Coronary artery (tissue), 2 donors: ENCODE measurements at regions not wholly inside any gene's neighbourhood (a gene's known extent, or its start where the extent isn't known, plus 50 kb on each side); places are given as distances from the start of the nearest gene placed in this dataset.
"Not testable (repeated sequence)": the region's sequence is repeated elsewhere in the genome, so short reads cannot be mapped to it uniquely, and the experiment has no call there.

Experiments used
- DNase-seq: peaks from one replicate; pipeline ENCODE4 v3.0.0-alpha.2; 2017; ENCODE audit warnings: low spot score
- H3K27ac ChIP-seq, 2 donors: fragments of 200-600 bp; sonication (generic); one replicate each; pipeline ENCODE4 v1.5.1; 2016 to 2019
- H3K4me3 ChIP-seq: fragments of 200-600 bp; sonication (generic); 2 replicates; pipeline ENCODE4 v1.5.1; 2016; ENCODE audit warnings: mild to moderate bottlenecking, moderate library complexity
- CTCF ChIP-seq: fragments of 200-600 bp; sonication (generic); IDR thresholded peaks from one replicate; pipeline ENCODE4 v1.5.1; 2019; ENCODE audit warnings: antibody characterized with exemption

GRCh38 chr4:187668526-187669082 lies 327.0 kb upstream of the ZFP42 start:
- Histone ChIP-seq H3K4me3 (no peak overlapping the region), H3K27ac (no peak overlapping the region)
- no peak for DNase-seq
- TF ChIP-seq CTCF: no peak

- not testable (repeated sequence) for H3K27ac ChIP-seq, DNase-seq, H3K4me3 ChIP-seq
Observed at GRCh38 chr4:187671521-187671920, 324.1 kb upstream of the ZFP42 start.

- not testable (repeated sequence) for H3K4me3 ChIP-seq, H3K27ac ChIP-seq, DNase-seq
Observed at GRCh38 chr4:187671958-187672357, 323.6 kb upstream of the ZFP42 start.

- not testable (repeated sequence) for DNase-seq, H3K27ac ChIP-seq, H3K4me3 ChIP-seq
Observed at GRCh38 chr4:187672526-187672925, 323.0 kb upstream of the ZFP42 start.

- H3K27ac ChIP-seq: no peak overlapping the region
- no peak for TF ChIP-seq CTCF
- H3K4me3 ChIP-seq: no peak overlapping the region
- no peak for DNase-seq
Observed at GRCh38 chr4:187679450-187679849, 316.1 kb upstream of the ZFP42 start.

GRCh38 chr4:187685247-187685646 lies 310.3 kb upstream of the ZFP42 start:
- no peak for DNase-seq
- no peak for TF ChIP-seq CTCF
- no peak overlapping the region for H3K4me3 ChIP-seq
- H3K27ac ChIP-seq: no peak overlapping the region

- no peak for DNase-seq
- no peak for TF ChIP-seq CTCF
- H3K27ac ChIP-seq: no peak overlapping the region
- H3K4me3 ChIP-seq: no peak overlapping the region
Observed at GRCh38 chr4:187687697-187688096, 307.9 kb upstream of the ZFP42 start.

- H3K4me3 ChIP-seq: no peak overlapping the region
- no peak overlapping the region for H3K27ac ChIP-seq
- TF ChIP-seq CTCF: no peak
- DNase-seq: no peak
Observed at GRCh38 chr4:187692626-187693025, 302.9 kb upstream of the ZFP42 start.

GRCh38 chr4:187695531-187695930 lies 300.0 kb upstream of the ZFP42 start:
- not testable (repeated sequence) for H3K27ac ChIP-seq, DNase-seq, H3K4me3 ChIP-seq
